Gastrocnemius medialis (tissue), 4 donors: ENCODE measurements at regions not wholly inside any gene's neighbourhood (a gene's known extent, or its start where the extent isn't known, plus 50 kb on each side); places are given as distances from the start of the nearest gene placed in this dataset.
A peak's percentile ranks its signal among the peaks of the same experiment; 100 is the strongest.

Source experiments
- ATAC-seq, 2 donors: fragments of 150-250 bp; one replicate each; pipeline ENCODE4 v1.9.1; 2016
- DNase-seq, 2 donors: peaks; one replicate each; pipeline ENCODE4 v3.0.0-alpha.2; 2019
- H3K27ac ChIP-seq, 4 donors: fragments of 200-600 bp; sonication (generic); 1 replicate in 1 of 4; 2 replicates in 3 of 4; pipeline ENCODE4 v1.5.1; 2016 to 2018; ENCODE audit warnings: mild to moderate bottlenecking in 2 of 4, moderate library complexity in 1 of 4
- H3K27me3 ChIP-seq, 3 donors: fragments of 200-600 bp; sonication (generic) in 2 of 3; 1 replicate in 1 of 3; 2 replicates in 2 of 3; pipeline versions ENCODE4 v1.5.1 to v1.6.0; 2016 to 2019; ENCODE audit warnings: mild to moderate bottlenecking in 1 of 3, moderate library complexity in 1 of 3
- H3K36me3 ChIP-seq, 2 donors: fragments of 200-600 bp; sonication (generic) in 1 of 2; one replicate each; pipeline ENCODE4 v1.5.1; 2017 to 2018
- H3K4me1 ChIP-seq, 2 donors: fragments of 200-600 bp; sonication (generic) in 1 of 2; one replicate each; pipeline ENCODE4 v1.5.1; 2016 to 2017; ENCODE audit warnings: mild to moderate bottlenecking in 2 of 2
- H3K4me3 ChIP-seq, 4 donors: fragments of 200-600 bp; sonication (generic) in 3 of 4; 1 replicate in 1 of 4; 2 replicates in 3 of 4; pipeline ENCODE4 v1.5.1; 2016 to 2019; ENCODE audit warnings: mild to moderate bottlenecking in 2 of 4
- H3K9me3 ChIP-seq, 3 donors: fragments of 200-600 bp; sonication (generic) in 2 of 3; 1 replicate in 1 of 3; 2 replicates in 2 of 3; pipeline ENCODE4 v1.5.1; 2016 to 2019
- CTCF ChIP-seq, 5 experiments: fragments of 450-650 bp in 3 of 5; fragments of 200-600 bp in 2 of 5; sonication (generic) in 2 of 5; IDR thresholded peaks in 4 of 5; conservative IDR thresholded peaks in 1 of 5; 1 replicate in 4 of 5; 2 replicates in 1 of 5; pipeline ENCODE4 v1.5.1; 2016 to 2019; ENCODE audit warnings: antibody characterized with exemption in 5 of 5, mild to moderate bottlenecking in 3 of 5, moderate library complexity in 3 of 5
- POLR2A ChIP-seq, 2 donors: fragments of 450-650 bp; IDR thresholded peaks; one replicate each; pipeline ENCODE4 v1.6.1; 2017; ENCODE audit warnings: antibody characterized with exemption in 2 of 2, mild to moderate bottlenecking in 2 of 2, moderate library complexity in 2 of 2
- in situ Hi-C, 4 donors: fragments of 200-750 bp; cut with MboI; loops; one replicate each; pipeline versions ENCODE4 v1.15.0 to v1.8.0; 2017; ENCODE audit warnings: low sequenced_read_pairs in 4 of 4
- intact Hi-C: fragments of 100-400 bp; cut with DNase I; formaldehyde crosslinking; loops from one replicate; pipeline ENCODE4 v1.15.1; 2023; ENCODE audit warnings: low total_unique reads

- H3K9me3 ChIP-seq = no peaks in the 10 kb centered on the region
- no peak overlapping the region for H3K27ac ChIP-seq
- ATAC-seq = no peak
- TF ChIP-seq POLR2A (IDR thresholded peaks at IDR 0.05) (no peak), CTCF (IDR thresholded peaks at IDR 0.05 in 4 of 5, conservative IDR thresholded peaks at IDR 0.05 in 1 of 5) (no peak)
- in situ Hi-C loops (loop anchor here (5.0 to 25.0 kb wide), 5 partner anchors 202 to 602 kb away; no protein-coding TSS in a partner anchor), intact Hi-C loops (loop anchor here (5.0 to 10.0 kb wide), 3 partner anchors 212 to 414 kb away; partner anchors contain the start of gene EYA4)
- H3K27me3 ChIP-seq = no peaks in the 10 kb centered on the region
- H3K4me3 ChIP-seq = no peak overlapping the region
- DNase-seq = no peak
- no peaks in the 10 kb centered on the region for H3K36me3 ChIP-seq
- H3K4me1 ChIP-seq = peaks cover 19 to 23% of the 10 kb centered on the region in 2 donors
Observed at GRCh38 chr6:132960720-132961119, 146.4 kb downstream of the RPS12 start.

GRCh38 chr6:132961122-132961521, 146.8 kb downstream of the RPS12 start:
- ATAC-seq = no peak
- in situ Hi-C loops (loop anchor here (5.0 to 25.0 kb wide), 5 partner anchors 201 to 601 kb away; no protein-coding TSS in a partner anchor), intact Hi-C loops (loop anchor here (5.0 to 10.0 kb wide), 3 partner anchors 211 to 414 kb away; partner anchors contain the start of gene EYA4)
- H3K9me3 ChIP-seq = no peaks in the 10 kb centered on the region
- no peak for TF ChIP-seq CTCF (IDR thresholded peaks at IDR 0.05 in 4 of 5, conservative IDR thresholded peaks at IDR 0.05 in 1 of 5)
- no peak for TF ChIP-seq POLR2A (IDR thresholded peaks at IDR 0.05)
- peaks cover 19 to 23% of the 10 kb centered on the region in 2 donors for H3K4me1 ChIP-seq
- H3K36me3 ChIP-seq = no peaks in the 10 kb centered on the region
- no peak overlapping the region for H3K27ac ChIP-seq
- DNase-seq = no peak
- no peaks in the 10 kb centered on the region for H3K27me3 ChIP-seq
- H3K4me3 ChIP-seq = no peak overlapping the region

- Histone ChIP-seq H3K4me3 (no peak overlapping the region), H3K27me3 (no peaks in the 10 kb centered on the region), H3K36me3 (no peaks in the 10 kb centered on the region), H3K9me3 (no peaks in the 10 kb centered on the region), H3K4me1 (peaks cover 19 to 23% of the 10 kb centered on the region in 2 donors), H3K27ac (no peak overlapping the region)
- ATAC-seq (no peak), DNase-seq (no peak)
- TF ChIP-seq CTCF (IDR thresholded peaks at IDR 0.05 in 4 of 5, conservative IDR thresholded peaks at IDR 0.05 in 1 of 5) (no peak), POLR2A (IDR thresholded peaks at IDR 0.05) (no peak)
- intact Hi-C loops = loop anchor here (5.0 to 10.0 kb wide), 3 partner anchors 211 to 413 kb away; partner anchors contain the start of gene EYA4
- in situ Hi-C loops = loop anchor here (5.0 to 25.0 kb wide), 5 partner anchors 201 to 601 kb away; no protein-coding TSS in a partner anchor
Observed at GRCh38 chr6:132961610-132962009, 147.2 kb downstream of the RPS12 start.

GRCh38 chr6:132962936-132963868, 148.8 kb downstream of the RPS12 start:
- intact Hi-C loops (loop anchor here (1.0 to 10.0 kb wide), 5 partner anchors 76 to 590 kb away; partner anchors contain the start of gene EYA4), in situ Hi-C loops (loop anchor here (5.0 to 25.0 kb wide), 5 partner anchors 199 to 599 kb away; no protein-coding TSS in a partner anchor)
- H3K36me3 ChIP-seq = no peaks in the 10 kb centered on the region
- ATAC-seq (peak; percentile 63 to 87), DNase-seq (peak; percentile 50 to 68)
- H3K27ac ChIP-seq = no peak overlapping the region
- peak; percentile 57 to 76 (median 70) for TF ChIP-seq CTCF (IDR thresholded peaks at IDR 0.05 in 4 of 5, conservative IDR thresholded peaks at IDR 0.05 in 1 of 5)
- no peak for TF ChIP-seq POLR2A (IDR thresholded peaks at IDR 0.05)
- H3K27me3 ChIP-seq = no peaks in the 10 kb centered on the region
- H3K4me3 ChIP-seq = no peak overlapping the region
- peaks cover 19 to 23% of the 10 kb centered on the region in 2 donors for H3K4me1 ChIP-seq
- no peaks in the 10 kb centered on the region for H3K9me3 ChIP-seq
